HEK293T (cell line): ENCODE measurements at regions not wholly inside any gene's neighbourhood (a gene's known extent, or its start where the extent isn't known, plus 50 kb on each side); places are given as distances from the start of the nearest gene placed in this dataset.
"Not testable (repeated sequence)": the region's sequence is repeated elsewhere in the genome, so short reads cannot be mapped to it uniquely, and the experiment has no call there.

Experiments
- ELF4 ChIP-seq: fragments of 450-650 bp; IDR thresholded peaks from 2 replicates; pipeline ENCODE4 v1.6.1; 2017; ENCODE audit warnings: antibody characterized with exemption
- FOXA1 ChIP-seq: fragments of 450-650 bp; IDR thresholded peaks from 2 replicates; pipeline ENCODE4 v1.6.1; 2016; ENCODE audit warnings: mild to moderate bottlenecking
- FOXM1 ChIP-seq: fragments of 450-650 bp; IDR thresholded peaks from 2 replicates; pipeline ENCODE4 v1.6.1; 2017; ENCODE audit warnings: mild to moderate bottlenecking, borderline replicate concordance
- L3MBTL2 ChIP-seq: fragments of 450-650 bp; conservative IDR thresholded peaks from 2 replicates; pipeline ENCODE4 v1.6.1; 2016; ENCODE audit warnings: mild to moderate bottlenecking
- SP1 ChIP-seq: fragments of 450-650 bp; IDR thresholded peaks from 2 replicates; pipeline ENCODE4 v1.6.1; 2017

DNA sequence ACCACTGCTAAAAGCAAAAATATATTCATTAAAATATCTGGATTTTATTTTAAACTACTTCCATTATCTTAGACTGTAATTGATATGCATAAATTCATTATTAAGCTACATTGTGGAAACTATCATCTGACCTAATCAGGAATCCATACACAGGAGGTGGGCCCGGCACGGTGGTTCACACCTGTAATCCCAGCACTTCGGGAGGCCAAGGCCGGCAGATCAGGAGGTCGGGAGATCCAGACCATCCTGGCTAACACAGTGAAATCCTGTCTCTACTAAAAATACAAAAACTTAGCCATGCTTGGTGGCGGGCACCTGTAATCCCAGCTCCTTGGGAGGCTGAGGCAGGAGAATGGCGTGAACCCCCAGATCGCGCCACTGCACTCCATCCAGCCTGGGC, 148.7 kb upstream of the FAT4 start:
- not testable (repeated sequence) for TF ChIP-seq FOXM1, L3MBTL2, SP1, ELF4, FOXA1
